ENCODE measurements at regions not wholly inside any gene's neighbourhood (a gene's known extent, or its start where the extent isn't known, plus 50 kb on each side); places are given as distances from the start of the nearest gene placed in this dataset.

DNA sequence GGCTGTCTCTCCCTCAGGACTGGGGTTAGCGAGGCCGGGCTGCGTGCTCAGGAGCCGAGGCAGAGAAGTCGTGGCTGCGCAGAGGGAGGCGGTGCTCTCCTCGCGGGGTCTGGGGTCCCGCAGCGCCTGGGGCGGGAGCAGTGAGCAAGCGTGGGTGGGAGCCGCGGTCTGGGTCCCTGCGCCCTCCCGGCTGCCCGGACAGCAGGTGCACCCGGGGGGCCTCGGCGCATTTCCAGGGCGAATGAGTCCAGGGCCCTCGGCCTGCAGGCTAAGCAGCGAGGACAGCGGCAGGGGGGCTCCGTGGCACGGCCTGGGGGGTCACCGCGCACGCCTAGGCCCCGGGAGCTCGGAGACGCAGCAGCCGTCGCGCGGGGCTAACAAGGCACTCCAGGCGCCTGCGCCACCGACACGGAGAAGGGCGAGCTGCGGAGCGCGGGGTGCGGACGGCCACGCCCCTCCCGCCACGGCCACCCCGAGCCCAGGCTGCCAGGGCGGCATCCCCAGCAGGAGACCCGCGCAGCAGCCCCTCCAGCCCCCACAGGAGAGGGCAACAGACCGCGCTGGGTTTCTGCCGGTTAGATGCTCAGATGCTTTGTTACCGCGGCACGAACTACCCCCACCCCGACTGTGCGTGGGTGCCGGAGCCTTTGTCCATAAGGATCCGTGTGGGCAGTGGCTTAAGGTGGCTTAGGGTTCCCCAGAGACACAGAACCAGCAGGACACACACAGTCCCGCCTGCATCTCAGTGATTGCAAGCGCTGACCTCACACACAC, 117.7 kb upstream of the C14orf180 start:
- Mint-ChIP-seq H3K36me3 (ENCODE audit: low read depth) (no peaks in the 10 kb centered on the region), H3K4me1 (ENCODE audit: low read depth) (no peaks in the 10 kb centered on the region), H3K4me3 (no peak overlapping the region), H3K9me3 (no peaks in the 10 kb centered on the region), H3K27ac (no peak overlapping the region), H3K27me3 (ENCODE audit: low read depth) (peaks cover 44% of the 10 kb centered on the region)

DNA sequence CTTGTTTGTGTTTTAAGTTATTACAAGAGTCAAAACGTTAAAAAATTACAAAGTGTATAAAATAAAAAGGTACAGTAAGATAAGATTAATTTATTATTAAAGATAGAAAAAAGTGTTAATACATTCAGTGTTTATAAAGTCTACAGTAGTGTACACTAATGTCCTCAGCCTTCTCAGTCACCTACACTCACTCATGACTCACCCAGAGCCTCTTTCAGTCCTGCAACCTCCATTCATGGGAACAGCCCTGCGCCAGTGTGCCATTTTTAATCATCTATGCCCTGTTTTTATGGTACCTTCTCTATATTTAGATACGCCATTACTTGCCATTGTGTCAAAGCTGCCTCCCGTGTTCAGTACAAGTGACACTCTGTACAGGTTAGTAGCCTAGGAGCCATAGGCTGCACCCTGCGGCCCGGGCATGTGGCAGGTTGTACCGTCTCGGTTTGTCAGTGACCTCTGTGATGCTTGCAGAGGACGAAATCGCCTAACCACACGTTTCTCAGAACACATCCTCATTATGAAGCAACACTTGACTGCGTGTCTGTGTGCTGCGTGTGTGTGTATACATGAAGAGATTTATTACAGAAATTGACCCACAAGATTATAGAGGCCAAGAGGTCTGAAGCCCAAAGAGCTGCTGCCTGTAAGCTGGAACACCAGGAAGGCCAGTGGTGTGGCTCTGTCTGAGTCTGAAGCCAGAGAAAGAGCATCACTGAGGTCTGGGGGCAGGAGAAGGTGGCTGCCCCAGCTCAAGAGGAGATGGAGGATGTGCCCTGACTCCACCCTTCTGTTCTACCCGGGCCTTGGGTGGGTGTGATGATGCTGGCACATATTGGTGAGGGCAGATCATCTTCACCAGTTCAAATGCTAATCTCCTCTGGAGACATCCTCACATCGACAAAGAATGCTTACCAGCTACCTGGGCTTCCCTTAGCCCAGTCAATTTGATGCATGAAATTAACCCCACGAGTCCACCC, 116.6 kb upstream of the C14orf180 start:
- no peaks in the 10 kb centered on the region for H3K36me3 Mint-ChIP-seq (ENCODE audit: low read depth)
- no peaks in the 10 kb centered on the region for H3K9me3 Mint-ChIP-seq
- peaks cover 36% of the 10 kb centered on the region for H3K27me3 Mint-ChIP-seq (ENCODE audit: low read depth)
- no peak overlapping the region for H3K27ac Mint-ChIP-seq
- H3K4me1 Mint-ChIP-seq (ENCODE audit: low read depth) = no peaks in the 10 kb centered on the region
- no peak overlapping the region for H3K4me3 Mint-ChIP-seq

DNA sequence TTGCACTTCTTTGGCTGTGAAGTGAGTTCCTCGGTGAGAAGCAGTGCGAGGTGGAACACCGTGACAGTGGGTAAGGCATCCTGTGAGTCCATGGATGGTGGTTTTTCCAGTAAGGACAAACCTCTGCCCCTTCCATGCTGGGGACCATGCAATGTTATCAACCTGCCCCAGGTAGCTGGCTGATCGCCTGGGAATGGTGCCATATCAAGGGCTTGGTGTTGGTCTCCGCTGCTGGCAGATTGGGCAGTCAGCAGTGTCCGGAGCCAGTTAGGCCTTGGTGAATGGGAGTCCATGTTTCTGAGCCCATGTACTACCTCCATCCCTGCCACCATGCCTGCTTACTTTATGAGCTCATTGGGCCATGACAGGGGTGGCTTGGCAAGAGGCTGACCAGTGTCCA, 114.7 kb upstream of the C14orf180 start:
- Mint-ChIP-seq H3K4me3 (no peak overlapping the region), H3K4me1 (ENCODE audit: low read depth) (no peaks in the 10 kb centered on the region), H3K36me3 (ENCODE audit: low read depth) (no peaks in the 10 kb centered on the region), H3K27me3 (ENCODE audit: low read depth) (peaks cover 25% of the 10 kb centered on the region), H3K9me3 (no peaks in the 10 kb centered on the region), H3K27ac (no peak overlapping the region)

DNA sequence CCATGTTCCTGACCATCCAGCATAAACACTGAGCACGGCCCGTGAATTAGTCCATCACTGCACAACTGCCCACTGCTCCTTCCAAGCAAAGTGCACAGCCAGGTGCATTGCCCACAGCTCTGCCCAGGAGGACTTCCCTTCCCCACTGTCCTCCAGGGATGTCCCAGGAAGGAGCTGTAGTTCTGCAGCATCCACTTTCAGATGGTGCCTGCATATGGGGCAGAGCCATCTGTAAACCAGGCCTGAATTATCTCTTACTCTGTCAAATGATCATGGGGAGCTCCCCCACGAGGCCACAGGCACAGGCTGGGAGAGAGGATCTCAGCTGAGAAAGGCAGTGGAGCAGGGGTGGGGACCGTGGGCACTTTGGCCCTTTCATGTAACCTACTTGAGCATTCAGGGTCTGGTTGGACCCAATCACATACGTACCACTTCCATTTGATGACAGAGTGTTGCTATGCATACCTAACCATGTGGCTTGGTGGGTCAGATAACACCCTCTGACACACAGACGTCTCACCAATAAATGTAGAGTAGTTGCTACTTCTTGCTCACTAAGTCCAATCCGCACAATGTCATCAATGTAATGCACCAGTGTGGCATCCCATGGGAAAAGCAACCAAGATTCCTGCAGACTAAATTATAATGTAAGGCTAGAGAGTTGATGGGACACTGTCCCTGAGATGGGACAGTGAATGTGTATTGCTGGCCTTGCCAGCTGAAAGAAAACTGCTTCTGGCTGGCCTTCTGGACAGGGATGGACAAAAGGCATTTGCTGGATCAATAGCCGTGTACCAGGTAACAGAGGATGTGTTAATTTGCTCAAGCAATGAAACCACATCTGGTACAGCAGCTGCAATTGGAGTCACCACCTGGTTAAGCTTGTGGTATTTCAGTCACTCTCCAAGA, 113.8 kb upstream of the C14orf180 start:
- Mint-ChIP-seq H3K4me3 (no peak overlapping the region), H3K4me1 (ENCODE audit: low read depth) (no peaks in the 10 kb centered on the region), H3K36me3 (ENCODE audit: low read depth) (no peaks in the 10 kb centered on the region), H3K27ac (no peak overlapping the region), H3K9me3 (no peaks in the 10 kb centered on the region), H3K27me3 (ENCODE audit: low read depth) (peaks cover 16% of the 10 kb centered on the region)

DNA sequence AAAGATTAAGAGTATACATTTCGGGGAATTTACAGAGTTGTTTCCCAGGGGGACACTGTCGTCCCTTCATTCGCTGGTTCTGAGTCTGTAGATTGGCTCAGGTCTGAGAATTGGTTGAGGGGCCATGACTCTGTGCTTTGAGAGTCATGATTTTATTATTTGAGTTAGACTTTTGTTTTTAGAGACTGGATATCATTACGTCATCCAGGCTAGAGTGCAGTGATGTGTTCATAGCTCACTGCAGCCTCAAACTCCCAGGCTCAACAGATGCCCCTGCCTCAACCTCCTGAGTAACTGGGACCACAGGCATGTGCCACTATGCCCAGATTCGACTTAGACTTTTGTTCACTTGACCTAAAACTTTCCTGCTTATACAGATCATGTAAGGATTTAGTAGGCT, 112.3 kb upstream of the C14orf180 start:
- Mint-ChIP-seq H3K4me3 (no peak overlapping the region), H3K9me3 (no peaks in the 10 kb centered on the region), H3K36me3 (ENCODE audit: low read depth) (no peaks in the 10 kb centered on the region), H3K4me1 (ENCODE audit: low read depth) (no peaks in the 10 kb centered on the region), H3K27me3 (ENCODE audit: low read depth) (peaks cover 12% of the 10 kb centered on the region), H3K27ac (no peak overlapping the region)

DNA sequence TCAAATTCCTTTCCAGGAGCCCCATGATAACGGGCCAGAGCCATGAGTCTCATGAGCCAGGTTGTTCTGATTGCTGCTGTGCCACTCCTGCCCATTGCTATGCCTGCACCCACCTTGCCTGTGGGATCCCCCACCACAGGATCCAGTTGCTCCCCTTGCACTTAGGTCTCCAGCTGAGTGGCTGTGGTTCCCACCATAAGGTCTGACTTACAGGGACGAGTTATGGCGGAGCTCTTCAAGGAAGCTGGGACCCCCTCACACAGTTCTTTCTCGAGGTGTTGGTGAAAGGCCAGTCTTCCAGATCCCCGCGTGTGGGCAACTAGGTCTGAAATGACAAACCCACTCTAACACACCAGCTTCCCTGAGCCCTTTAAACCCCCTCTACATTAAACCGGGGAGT, 111.9 kb upstream of the C14orf180 start:
- no peaks in the 10 kb centered on the region for H3K4me1 Mint-ChIP-seq (ENCODE audit: low read depth)
- H3K36me3 Mint-ChIP-seq (ENCODE audit: low read depth) = no peaks in the 10 kb centered on the region
- H3K4me3 Mint-ChIP-seq = no peak overlapping the region
- H3K27ac Mint-ChIP-seq = no peak overlapping the region
- peaks cover 12% of the 10 kb centered on the region for H3K27me3 Mint-ChIP-seq (ENCODE audit: low read depth)
- H3K9me3 Mint-ChIP-seq = no peaks in the 10 kb centered on the region

DNA sequence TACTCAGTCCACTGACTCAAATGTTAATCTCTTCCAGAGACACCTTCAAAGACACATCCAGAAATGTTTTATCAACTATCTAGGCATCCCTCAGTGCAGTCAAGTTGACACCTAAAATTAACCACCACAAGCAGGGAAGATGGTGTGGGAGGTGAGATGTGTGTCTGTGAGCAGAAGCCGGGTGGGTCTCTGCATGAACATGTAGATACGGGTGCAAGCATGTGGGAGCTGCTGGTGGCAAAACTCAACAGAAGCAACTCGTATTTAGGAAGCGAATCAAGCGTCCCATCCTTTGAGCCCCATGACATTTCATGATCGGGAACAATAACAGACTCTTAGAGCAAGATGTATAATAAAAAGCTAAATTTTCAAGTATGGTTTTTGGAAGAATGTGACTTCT, 110.0 kb upstream of the C14orf180 start:
- Mint-ChIP-seq H3K4me1 (ENCODE audit: low read depth) (no peaks in the 10 kb centered on the region), H3K27ac (no peak overlapping the region)

DNA sequence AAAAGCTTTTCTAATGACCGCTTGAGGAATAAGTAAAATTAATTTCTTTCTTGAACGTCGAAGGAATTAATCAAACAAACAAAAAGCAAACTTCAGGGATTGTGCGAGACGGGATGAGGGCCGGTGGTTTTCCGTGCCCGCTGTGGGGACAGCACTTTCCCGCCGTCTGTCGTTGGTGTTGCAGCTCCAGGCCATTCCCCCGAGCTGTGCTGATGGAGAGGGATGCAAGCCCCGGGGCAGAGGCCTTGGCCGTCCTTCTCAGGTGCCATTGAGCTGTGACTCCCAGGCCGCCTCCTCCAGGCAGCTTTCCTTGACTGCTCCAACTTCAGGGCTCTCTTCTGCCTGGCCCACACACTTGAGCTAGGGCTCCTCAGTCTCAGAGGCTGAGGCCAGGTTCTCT, 109.0 kb upstream of the C14orf180 start:
- Mint-ChIP-seq H3K4me1 (ENCODE audit: low read depth) (no peaks in the 10 kb centered on the region), H3K27me3 (ENCODE audit: low read depth) (no peaks in the 10 kb centered on the region), H3K36me3 (ENCODE audit: low read depth) (no peaks in the 10 kb centered on the region), H3K9me3 (no peaks in the 10 kb centered on the region), H3K27ac (no peak overlapping the region), H3K4me3 (no peak overlapping the region)

More for the DNA sequence above, 110.0 kb upstream of the C14orf180 start:
- Mint-ChIP-seq H3K27me3 (ENCODE audit: low read depth) (no peaks in the 10 kb centered on the region), H3K36me3 (ENCODE audit: low read depth) (no peaks in the 10 kb centered on the region), H3K4me3 (no peak overlapping the region), H3K9me3 (no peaks in the 10 kb centered on the region)

DNA sequence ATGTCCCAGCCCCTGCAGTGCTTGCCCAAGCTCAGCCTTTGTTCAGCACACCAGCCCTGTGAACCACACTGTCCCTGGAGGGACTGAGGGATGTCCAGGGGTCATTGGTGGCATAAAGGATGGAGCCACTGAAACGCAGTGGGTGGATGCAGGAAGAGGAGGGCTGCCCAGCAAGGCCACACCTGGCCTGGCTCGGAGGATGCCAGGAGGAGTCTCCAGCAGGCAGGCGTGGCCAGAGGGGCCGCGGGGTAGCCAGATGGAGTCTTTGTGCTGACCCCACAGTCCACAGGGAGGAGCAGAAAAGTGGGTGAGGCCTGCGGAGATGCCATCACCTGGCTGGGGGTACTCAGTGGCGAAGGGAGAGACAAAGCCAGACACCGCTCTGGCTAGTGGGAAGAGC, 108.5 kb upstream of the C14orf180 start:
- Mint-ChIP-seq H3K36me3 (ENCODE audit: low read depth) (no peaks in the 10 kb centered on the region), H3K27me3 (ENCODE audit: low read depth) (no peaks in the 10 kb centered on the region), H3K4me1 (ENCODE audit: low read depth) (no peaks in the 10 kb centered on the region), H3K4me3 (no peak overlapping the region), H3K9me3 (no peaks in the 10 kb centered on the region), H3K27ac (no peak overlapping the region)

DNA sequence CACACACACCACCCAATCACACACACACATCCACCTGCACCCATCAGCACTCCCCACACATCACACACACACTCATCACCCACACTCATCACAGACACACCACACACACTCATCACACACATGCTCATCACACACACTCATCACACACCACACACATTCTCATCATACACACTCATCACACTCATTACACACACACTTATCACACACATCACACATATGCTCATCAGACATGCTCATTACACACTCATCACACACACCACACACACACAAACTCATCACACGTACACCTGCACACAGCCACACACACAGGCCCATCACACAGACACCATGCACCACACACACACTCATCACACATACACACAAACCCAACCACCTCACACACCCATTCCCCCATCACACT, 107.5 kb upstream of the C14orf180 start:
- H3K27me3 Mint-ChIP-seq (ENCODE audit: low read depth) = no peaks in the 10 kb centered on the region
- H3K4me3 Mint-ChIP-seq = no peak overlapping the region
- no peaks in the 10 kb centered on the region for H3K36me3 Mint-ChIP-seq (ENCODE audit: low read depth)
- no peaks in the 10 kb centered on the region for H3K4me1 Mint-ChIP-seq (ENCODE audit: low read depth)
- no peak overlapping the region for H3K27ac Mint-ChIP-seq
- H3K9me3 Mint-ChIP-seq = no peaks in the 10 kb centered on the region

DNA sequence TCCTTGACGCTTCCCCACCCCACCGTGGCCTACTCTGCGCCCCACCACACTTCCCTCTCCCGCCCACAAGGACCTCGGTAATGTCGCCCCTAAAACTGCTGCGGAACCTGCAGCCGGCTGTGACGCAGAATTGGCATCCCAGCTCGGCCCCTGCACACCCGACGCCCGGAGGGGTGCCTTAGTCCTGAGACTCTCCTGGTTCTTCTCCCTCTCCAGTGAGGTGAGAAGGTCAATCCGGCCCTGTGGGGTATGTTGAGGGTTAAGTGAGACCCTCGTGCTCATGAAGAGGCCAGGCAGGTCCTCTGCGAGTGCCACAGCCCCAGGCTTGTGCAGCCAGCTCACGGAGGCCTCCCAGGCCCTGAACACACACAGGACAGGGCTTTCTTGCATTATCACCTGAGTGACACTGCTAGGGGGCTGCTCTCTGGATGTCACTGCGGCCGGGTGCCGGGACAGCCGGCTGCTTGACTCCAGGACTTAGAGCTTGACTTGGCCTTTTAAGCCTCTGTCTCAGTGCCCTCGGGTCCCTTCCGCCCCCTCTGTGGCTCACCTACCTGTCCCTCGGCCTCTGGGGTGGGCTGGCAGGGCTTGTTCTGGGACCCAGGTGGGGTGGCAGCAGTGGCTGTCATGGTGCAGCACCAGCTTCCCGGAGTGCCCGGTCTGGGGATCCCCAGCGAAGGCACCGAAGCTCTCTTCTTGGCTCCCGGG, 106.9 kb upstream of the C14orf180 start:
- Mint-ChIP-seq H3K4me1 (ENCODE audit: low read depth) (no peaks in the 10 kb centered on the region), H3K36me3 (ENCODE audit: low read depth) (no peaks in the 10 kb centered on the region), H3K27me3 (ENCODE audit: low read depth) (no peaks in the 10 kb centered on the region), H3K4me3 (no peak overlapping the region), H3K27ac (no peak overlapping the region), H3K9me3 (no peaks in the 10 kb centered on the region)

DNA sequence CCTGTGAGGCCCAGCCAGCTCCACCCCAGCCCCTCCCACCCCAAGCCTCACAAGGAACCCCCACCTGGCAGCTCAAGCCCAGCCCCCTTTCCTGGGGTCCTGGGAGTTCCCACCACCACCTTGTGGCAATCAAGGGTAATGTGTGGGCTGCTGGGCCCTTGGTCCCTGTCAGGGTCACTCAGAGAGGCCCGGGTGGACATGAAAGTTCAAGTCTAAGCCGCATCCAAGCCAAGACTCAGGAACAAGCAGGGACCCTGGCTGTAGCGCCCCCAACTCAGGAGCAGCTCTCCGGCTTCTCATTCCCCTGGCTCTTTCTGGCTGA, 106.4 kb upstream of the C14orf180 start:
- no peaks in the 10 kb centered on the region for H3K36me3 Mint-ChIP-seq (ENCODE audit: low read depth)
- H3K27ac Mint-ChIP-seq = no peak overlapping the region
- no peak overlapping the region for H3K4me3 Mint-ChIP-seq
- no peaks in the 10 kb centered on the region for H3K4me1 Mint-ChIP-seq (ENCODE audit: low read depth)
- H3K9me3 Mint-ChIP-seq = no peaks in the 10 kb centered on the region
- H3K27me3 Mint-ChIP-seq (ENCODE audit: low read depth) = no peaks in the 10 kb centered on the region

DNA sequence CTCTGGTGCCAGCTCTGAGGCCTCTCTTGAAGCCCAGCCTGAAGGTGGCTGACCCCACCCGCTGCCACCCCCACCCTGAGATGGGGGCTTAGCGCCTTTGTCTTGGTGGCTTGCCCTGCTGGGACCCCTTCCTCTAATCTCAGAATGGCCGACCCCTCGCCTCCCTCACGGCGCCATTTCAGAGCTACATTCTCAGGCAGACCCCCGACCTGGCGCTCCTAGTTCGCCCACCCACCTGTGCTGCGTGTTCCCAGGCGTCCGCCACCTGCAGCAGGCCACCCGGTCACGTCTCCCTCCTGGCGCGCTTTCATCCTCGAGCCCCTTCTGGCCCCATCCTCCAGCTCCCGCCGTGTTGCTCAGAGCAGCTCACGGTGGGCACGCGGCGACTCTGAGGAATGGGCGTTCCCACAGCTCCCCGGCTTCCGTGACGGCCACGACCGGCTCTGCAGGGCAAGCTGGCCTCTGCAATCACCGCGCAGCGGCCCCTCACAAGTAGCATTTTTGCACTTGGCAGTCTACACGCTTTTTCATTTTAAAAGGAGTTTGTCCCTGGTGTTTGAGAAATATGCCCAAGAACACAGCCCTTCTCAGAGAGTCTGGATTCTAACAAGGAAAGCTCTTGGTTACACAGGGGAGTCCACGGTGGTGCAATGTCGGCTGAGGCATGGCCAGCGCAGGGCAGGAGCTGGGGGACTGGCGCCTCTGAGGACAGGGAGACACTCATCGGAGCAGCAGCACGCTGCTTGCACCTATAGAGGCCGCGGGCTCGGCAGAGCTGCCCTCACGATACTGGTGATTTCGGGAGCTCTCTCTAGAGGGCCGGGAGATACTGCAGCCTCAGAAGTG, 105.7 kb upstream of the C14orf180 start:
- Mint-ChIP-seq H3K4me3 (no peak overlapping the region), H3K27ac (no peak overlapping the region), H3K4me1 (ENCODE audit: low read depth) (no peaks in the 10 kb centered on the region), H3K27me3 (ENCODE audit: low read depth) (no peaks in the 10 kb centered on the region), H3K36me3 (ENCODE audit: low read depth) (no peaks in the 10 kb centered on the region), H3K9me3 (no peaks in the 10 kb centered on the region)
